ENCODE measurements at regions not wholly inside any gene's neighbourhood (a gene's known extent, or its start where the extent isn't known, plus 50 kb on each side); places are given as distances from the start of the nearest gene placed in this dataset.

DNA sequence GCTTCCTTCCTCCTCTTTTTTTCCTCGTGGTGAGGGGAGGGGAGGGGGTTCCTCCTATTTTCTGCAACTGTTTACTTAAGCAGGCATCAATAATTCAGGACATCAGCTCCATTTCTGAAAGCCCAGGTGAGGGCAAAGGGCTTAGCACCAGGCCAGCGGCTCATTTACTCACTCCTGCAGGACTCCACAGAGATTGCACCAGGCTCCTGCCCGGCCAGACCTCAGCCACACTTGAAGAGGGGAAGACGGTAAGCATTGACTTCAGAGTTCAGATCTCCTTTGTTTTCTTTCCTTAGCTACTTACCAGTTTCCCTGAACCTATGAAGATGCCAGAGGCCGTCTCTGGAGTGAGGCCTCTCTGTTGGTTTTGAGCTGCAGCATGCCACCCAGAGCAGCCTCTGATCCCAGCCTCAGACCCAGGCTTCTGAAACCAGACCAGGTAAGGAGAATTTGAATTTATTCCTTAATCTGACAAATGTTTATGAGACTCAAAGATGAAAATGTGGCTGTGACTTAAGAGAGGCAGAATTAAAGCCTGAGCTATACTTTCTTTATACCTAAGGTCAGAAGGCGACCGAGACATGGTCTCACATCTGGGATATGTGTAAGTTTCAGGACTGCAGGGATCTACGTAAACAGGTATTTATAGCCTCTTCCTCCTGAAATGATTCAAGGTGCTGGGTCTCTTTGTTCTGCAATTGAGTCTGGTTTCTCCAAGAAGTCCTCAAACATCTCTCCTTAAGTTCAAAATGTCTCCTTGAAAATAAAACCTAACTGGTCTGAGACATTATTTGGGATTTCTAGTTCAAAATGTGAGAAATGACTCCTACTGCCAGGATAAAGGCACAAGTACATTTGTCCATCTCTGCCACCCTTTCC, 272.5 kb upstream of the RUNX1 start:
- TF ChIP-seq SPI1 (IDR thresholded peaks at IDR 0.05; ENCODE audit: borderline replicate concordance, low read depth) (no peak), GABPA (IDR thresholded peaks at IDR 0.05; ENCODE audit: low read depth) (no peak), POLR2AphosphoS5 (IDR thresholded peaks at IDR 0.05; ENCODE audit: low read depth) (no peak)
- TF ChIP-seq, protein P1, sequence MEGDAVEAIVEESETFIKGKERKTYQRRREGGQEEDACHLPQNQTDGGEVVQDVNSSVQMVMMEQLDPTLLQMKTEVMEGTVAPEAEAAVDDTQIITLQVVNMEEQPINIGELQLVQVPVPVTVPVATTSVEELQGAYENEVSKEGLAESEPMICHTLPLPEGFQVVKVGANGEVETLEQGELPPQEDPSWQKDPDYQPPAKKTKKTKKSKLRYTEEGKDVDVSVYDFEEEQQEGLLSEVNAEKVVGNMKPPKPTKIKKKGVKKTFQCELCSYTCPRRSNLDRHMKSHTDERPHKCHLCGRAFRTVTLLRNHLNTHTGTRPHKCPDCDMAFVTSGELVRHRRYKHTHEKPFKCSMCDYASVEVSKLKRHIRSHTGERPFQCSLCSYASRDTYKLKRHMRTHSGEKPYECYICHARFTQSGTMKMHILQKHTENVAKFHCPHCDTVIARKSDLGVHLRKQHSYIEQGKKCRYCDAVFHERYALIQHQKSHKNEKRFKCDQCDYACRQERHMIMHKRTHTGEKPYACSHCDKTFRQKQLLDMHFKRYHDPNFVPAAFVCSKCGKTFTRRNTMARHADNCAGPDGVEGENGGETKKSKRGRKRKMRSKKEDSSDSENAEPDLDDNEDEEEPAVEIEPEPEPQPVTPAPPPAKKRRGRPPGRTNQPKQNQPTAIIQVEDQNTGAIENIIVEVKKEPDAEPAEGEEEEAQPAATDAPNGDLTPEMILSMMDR (IDR thresholded peaks at IDR 0.05; ENCODE audit: insufficient read depth, low read length) = no peak
- TF ChIP-seq, protein P2, sequence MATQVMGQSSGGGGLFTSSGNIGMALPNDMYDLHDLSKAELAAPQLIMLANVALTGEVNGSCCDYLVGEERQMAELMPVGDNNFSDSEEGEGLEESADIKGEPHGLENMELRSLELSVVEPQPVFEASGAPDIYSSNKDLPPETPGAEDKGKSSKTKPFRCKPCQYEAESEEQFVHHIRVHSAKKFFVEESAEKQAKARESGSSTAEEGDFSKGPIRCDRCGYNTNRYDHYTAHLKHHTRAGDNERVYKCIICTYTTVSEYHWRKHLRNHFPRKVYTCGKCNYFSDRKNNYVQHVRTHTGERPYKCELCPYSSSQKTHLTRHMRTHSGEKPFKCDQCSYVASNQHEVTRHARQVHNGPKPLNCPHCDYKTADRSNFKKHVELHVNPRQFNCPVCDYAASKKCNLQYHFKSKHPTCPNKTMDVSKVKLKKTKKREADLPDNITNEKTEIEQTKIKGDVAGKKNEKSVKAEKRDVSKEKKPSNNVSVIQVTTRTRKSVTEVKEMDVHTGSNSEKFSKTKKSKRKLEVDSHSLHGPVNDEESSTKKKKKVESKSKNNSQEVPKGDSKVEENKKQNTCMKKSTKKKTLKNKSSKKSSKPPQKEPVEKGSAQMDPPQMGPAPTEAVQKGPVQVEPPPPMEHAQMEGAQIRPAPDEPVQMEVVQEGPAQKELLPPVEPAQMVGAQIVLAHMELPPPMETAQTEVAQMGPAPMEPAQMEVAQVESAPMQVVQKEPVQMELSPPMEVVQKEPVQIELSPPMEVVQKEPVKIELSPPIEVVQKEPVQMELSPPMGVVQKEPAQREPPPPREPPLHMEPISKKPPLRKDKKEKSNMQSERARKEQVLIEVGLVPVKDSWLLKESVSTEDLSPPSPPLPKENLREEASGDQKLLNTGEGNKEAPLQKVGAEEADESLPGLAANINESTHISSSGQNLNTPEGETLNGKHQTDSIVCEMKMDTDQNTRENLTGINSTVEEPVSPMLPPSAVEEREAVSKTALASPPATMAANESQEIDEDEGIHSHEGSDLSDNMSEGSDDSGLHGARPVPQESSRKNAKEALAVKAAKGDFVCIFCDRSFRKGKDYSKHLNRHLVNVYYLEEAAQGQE (IDR thresholded peaks at IDR 0.05; ENCODE audit: insufficient replicate concordance, low read depth) = no peak
- H3K4me3 ChIP-seq (replicated peaks; ENCODE audit: insufficient read depth, low read length) = no peak overlapping the region
- DNase-seq (ENCODE audit: low read depth in 1 of 2, low spot score in 1 of 2) = no peak
- no peak overlapping the region for H3K27ac ChIP-seq (replicated peaks)
- no peaks in the 10 kb centered on the region for H3K27me3 ChIP-seq (ENCODE audit: insufficient read depth, poor library complexity, severe bottlenecking)

DNA sequence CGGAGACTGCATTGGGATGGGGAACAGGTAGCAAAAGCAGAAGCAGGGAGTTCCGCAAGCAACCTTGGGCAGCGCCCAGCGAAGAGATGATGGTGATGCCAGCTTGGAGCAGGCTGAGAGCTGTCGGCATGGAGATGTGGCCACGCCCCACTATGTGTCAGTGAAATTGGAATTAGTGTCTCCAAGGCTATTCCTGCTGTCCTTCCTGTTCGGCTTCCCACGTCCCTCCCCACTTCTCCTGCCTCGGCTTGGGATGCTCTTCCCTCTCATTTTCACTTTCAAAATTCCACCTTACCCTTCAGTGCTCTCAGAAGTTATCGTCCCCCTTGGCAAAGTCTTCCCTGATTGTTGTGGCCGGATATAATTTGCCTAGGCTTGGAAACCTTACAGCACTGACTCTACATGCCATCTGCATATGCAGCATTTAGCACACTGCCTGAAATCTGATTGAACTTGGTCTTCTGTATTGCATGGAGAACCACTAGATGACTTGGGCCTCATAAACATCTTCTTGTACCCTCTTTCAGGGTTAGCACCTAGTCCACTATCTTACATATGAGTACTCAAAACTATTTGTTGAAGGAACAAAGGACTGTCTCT, 270.7 kb upstream of the RUNX1 start:
- H3K4me3 ChIP-seq (replicated peaks; ENCODE audit: insufficient read depth, low read length) = no peak overlapping the region
- no peak for DNase-seq (ENCODE audit: low read depth in 1 of 2, low spot score in 1 of 2)
- TF ChIP-seq GABPA (IDR thresholded peaks at IDR 0.05; ENCODE audit: low read depth) (no peak), SPI1 (IDR thresholded peaks at IDR 0.05; ENCODE audit: borderline replicate concordance, low read depth) (no peak), POLR2AphosphoS5 (IDR thresholded peaks at IDR 0.05; ENCODE audit: low read depth) (no peak)
- TF ChIP-seq, protein P2 (IDR thresholded peaks at IDR 0.05; ENCODE audit: insufficient replicate concordance, low read depth) = no peak
- TF ChIP-seq, protein P1 (IDR thresholded peaks at IDR 0.05; ENCODE audit: insufficient read depth, low read length) = no peak
- no peak overlapping the region for H3K27ac ChIP-seq (replicated peaks)
- no peaks in the 10 kb centered on the region for H3K27me3 ChIP-seq (ENCODE audit: insufficient read depth, poor library complexity, severe bottlenecking)

DNA sequence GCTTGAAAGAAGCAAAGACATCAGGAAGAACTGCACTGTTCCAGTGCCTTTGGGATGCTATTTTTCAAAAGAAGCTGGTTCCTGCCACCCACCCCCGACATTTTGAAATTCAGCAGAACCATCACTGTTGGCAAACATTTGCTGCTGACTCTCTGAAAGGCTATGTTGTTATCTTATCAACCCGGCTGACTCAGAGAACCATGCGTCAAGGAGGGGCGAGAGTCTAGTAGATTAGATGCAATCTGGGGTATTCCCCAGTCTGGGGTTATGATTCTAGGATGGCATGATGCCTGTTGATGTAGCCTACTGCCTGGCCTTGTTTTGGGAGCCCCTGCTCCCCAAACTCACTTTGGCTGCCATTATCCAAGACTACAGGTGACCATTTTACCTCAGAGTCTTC, 267.8 kb upstream of the RUNX1 start:
- no peak for DNase-seq (ENCODE audit: low read depth in 1 of 2, low spot score in 1 of 2)
- no peaks in the 10 kb centered on the region for H3K27me3 ChIP-seq (ENCODE audit: insufficient read depth, poor library complexity, severe bottlenecking)
- no peak overlapping the region for H3K4me3 ChIP-seq (replicated peaks; ENCODE audit: insufficient read depth, low read length)
- TF ChIP-seq POLR2AphosphoS5 (IDR thresholded peaks at IDR 0.05; ENCODE audit: low read depth) (no peak), SPI1 (IDR thresholded peaks at IDR 0.05; ENCODE audit: borderline replicate concordance, low read depth) (no peak), GABPA (IDR thresholded peaks at IDR 0.05; ENCODE audit: low read depth) (no peak)
- TF ChIP-seq, protein P1 (IDR thresholded peaks at IDR 0.05; ENCODE audit: insufficient read depth, low read length) = no peak
- TF ChIP-seq, protein P2 (IDR thresholded peaks at IDR 0.05; ENCODE audit: insufficient replicate concordance, low read depth) = no peak
- no peak overlapping the region for H3K27ac ChIP-seq (replicated peaks)

Measured in HL-60 (cell line).